D721Med (cell line): ENCODE measurements at regions not wholly inside any gene's neighbourhood (a gene's known extent, or its start where the extent isn't known, plus 50 kb on each side); places are given as distances from the start of the nearest gene placed in this dataset.

Source experiments
- DNase-seq: peaks from one replicate; pipeline ENCODE4 v3.0.0; 2011; ENCODE audit warnings: low spot score; ENCODE audit not compliant: insufficient read length
- FAIRE-seq: peaks from 2 replicates; lab custom pipeline; 2011; peaks lifted over from hg19 to GRCh38; lab: Jason Lieb, UNC
- CTCF ChIP-seq: IDR thresholded peaks from 2 replicates; pipeline ENCODE4 v1.5.1; 2012; ENCODE audit warnings: mild to moderate bottlenecking, control low read depth; ENCODE audit not compliant: insufficient read depth; ENCODE audit errors: missing control alignments

- DNase-seq (no peak), FAIRE-seq (no peak)
- TF ChIP-seq CTCF, result no peak
Measured at GRCh38 chr3:22565393-22565792, 637.7 kb upstream of the UBE2E2 start.

GRCh38 chr3:22568285-22568684, 634.8 kb upstream of the UBE2E2 start:
- TF ChIP-seq CTCF, result no peak
- DNase-seq (no peak), FAIRE-seq (no peak)

- no peak for DNase-seq
- FAIRE-seq, result peak; percentile 25
- TF ChIP-seq CTCF, result no peak
Measured at GRCh38 chr3:22569570-22569969, 633.6 kb upstream of the UBE2E2 start.

- DNase-seq, result no peak
- TF ChIP-seq CTCF, result no peak
- FAIRE-seq, result peak; percentile 38
Measured at GRCh38 chr3:22581007-22581406, 622.1 kb upstream of the UBE2E2 start.

- no peak for TF ChIP-seq CTCF
- no peak for DNase-seq
- no peak for FAIRE-seq
Measured at GRCh38 chr3:22582266-22582665, 620.9 kb upstream of the UBE2E2 start.

GRCh38 chr3:22585504-22585903, 617.6 kb upstream of the UBE2E2 start:
- TF ChIP-seq CTCF, result no peak
- FAIRE-seq, result peak; percentile 81
- no peak for DNase-seq

- FAIRE-seq, result no peak
- TF ChIP-seq CTCF, result no peak
- no peak for DNase-seq
Measured at GRCh38 chr3:22585911-22586310, 617.2 kb upstream of the UBE2E2 start.
